Mesenteric fat pad (tissue), 1 donor: ENCODE measurements at regions not wholly inside any gene's neighbourhood (a gene's known extent, or its start where the extent isn't known, plus 50 kb on each side); places are given as distances from the start of the nearest gene placed in this dataset.

Experiments
- DNase-seq: peaks from one replicate; pipeline ENCODE4 v3.0.0-alpha.2; 2020; ENCODE audit warnings: low spot score
- donor health status: DM: yes; HTN: yes; CAD: no.

DNA sequence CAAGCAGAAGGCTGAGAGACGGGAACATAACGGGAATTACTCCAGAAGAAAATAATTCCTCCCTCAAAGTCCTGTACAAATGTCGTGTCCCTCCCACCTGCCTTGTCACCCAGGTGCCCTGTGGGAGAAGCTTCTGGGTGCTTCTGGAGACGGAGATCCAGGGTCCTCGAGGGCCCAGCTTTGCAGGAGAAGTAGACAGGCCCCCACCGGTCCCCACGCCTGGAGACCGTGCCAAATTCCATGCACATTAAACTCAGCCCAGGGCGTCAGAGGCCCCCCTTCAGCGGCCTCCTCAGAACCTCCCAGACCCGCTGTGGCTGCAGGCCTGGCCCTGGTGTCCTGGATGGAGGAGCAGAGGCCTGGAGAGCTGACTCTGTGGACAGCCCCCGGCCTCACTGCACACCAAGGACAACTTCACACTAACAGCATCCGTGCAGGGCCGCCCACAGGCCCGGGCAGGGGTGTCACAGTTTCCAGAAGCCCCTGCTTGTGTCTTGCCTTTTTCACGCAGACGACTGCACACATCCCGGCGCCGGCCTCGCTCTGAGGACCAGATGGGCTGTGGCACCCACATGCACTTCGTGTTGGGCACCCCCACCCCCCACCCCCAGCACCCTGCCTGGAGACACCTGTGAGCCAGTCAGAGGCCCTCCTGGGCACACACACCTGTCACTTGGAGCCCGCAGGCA is 734.3 kb downstream of the BRD1 start:
- DNase-seq = no peak

DNA sequence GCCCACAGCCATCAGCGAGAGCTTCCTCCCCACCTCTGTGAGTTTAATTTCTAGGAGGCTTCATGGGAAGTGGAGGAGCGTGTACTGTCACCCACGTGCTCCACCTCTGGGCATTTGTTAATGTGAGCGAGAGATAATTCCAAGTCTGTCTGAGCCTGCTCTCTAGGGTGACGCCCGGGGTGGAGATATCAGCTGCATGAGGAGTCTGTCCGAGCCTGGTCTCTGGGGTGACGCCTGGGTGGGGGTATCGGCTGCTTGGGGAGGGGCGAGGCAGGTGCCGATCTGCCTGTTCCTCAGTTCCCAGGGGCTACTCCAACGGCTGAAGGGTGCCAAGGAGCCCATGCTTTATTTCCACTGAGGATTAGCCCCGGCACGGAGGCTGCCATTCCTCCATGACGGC is 735.0 kb downstream of the BRD1 start:
- no peak for DNase-seq

DNA sequence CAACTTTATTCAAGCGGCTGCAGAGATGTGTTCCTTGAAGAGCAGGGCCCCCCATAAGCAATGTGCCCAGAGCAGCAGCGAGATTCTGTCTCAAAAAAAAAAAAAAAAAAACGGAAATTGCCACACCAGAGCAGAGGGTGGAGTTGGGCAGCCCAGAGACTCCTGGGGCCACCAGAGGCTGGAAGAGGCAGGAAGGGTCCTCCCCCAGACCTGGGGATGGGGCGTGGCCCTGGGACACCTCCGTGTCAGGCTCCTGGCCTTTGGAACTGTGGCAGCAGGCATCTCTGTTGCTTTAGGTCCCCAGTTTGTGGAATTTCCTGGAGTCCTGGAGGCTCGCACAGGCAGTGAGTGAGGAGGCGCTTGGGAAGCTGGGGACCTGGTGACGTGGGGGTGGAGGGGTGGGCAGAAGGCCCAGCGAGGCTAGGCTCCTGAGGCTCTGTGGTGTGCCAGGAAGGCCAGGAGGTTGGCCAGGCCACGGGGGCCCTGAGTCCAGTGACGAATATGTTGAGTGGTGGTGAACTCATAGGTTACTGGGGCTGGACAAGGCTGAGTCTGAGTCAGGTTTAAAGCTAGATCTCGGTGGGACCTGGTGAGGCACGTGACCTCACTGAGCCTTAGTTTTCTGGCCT is 735.6 kb downstream of the BRD1 start:
- DNase-seq = no peak

DNA sequence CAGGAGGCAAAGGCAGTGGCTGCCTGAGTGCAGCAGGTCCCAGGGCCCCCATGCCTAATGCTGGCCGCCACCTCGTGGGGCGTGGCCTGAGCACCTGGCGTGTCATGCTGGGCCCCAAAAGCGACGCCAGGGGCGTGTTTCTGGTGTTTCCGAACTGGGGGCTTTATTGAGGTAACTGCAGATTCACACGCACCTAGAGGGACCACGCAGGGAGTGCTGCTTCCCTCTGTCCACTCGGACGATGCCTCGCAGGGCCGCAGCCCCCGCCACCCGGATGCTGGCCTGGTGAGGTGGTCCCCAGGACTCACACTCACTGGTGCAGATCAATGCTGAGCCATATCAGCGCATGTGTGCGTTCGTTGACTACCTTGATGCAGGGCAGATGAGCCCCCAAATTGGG is 736.2 kb downstream of the BRD1 start:
- DNase-seq = no peak

DNA sequence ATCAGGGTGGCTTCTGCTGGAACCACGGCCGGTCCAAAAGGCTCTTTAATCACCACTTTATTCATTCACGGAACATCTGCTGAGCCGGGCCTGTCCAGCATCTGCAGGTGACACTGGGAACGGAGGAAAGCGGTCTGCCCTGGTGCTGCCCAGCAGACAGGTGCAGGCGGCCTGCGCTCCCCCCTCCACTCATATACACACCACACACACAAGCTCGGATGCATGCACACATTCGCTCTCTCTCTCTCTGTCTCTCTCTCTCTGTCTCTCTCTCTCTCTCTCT is 736.9 kb downstream of the BRD1 start:
- DNase-seq = no peak

DNA sequence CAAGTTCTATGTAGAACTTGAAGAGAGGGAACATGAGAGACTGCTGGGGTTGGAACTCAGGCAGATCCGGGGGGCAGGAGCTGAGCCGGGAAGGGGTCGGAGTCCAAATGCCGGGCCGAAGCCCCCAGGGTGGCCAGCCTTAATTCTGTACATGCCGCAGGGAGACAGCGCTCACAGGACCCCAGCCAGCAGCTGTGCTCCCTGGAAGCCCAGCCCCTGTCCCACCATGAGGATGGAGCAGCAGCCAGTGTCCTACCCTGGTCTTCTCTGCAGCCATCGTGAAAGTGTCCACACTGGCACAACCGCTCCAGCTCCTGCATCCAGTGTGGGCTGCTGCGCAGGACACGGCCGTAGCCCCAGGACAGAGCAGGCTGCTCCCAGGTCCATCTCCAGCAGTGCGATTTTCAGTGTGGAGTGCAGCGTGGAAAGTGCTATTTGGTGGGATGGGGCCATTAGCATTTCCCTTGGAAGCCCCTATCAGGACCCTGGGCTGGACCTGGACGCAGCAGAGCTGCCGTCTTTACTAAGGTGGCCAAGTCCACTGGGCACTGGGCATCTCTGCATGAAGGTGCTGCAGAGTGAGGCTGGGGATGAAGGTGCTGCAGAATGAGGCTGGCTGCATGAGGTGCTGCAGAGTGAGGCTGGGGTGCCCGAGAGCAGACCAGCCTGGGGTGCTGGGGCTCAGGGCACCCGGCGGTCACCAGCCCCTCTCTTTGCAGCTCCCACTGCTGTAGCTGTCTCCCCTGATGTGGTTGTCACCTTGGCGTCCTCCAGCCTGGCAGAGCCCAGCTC is 737.4 kb downstream of the BRD1 start:
- DNase-seq = no peak

DNA sequence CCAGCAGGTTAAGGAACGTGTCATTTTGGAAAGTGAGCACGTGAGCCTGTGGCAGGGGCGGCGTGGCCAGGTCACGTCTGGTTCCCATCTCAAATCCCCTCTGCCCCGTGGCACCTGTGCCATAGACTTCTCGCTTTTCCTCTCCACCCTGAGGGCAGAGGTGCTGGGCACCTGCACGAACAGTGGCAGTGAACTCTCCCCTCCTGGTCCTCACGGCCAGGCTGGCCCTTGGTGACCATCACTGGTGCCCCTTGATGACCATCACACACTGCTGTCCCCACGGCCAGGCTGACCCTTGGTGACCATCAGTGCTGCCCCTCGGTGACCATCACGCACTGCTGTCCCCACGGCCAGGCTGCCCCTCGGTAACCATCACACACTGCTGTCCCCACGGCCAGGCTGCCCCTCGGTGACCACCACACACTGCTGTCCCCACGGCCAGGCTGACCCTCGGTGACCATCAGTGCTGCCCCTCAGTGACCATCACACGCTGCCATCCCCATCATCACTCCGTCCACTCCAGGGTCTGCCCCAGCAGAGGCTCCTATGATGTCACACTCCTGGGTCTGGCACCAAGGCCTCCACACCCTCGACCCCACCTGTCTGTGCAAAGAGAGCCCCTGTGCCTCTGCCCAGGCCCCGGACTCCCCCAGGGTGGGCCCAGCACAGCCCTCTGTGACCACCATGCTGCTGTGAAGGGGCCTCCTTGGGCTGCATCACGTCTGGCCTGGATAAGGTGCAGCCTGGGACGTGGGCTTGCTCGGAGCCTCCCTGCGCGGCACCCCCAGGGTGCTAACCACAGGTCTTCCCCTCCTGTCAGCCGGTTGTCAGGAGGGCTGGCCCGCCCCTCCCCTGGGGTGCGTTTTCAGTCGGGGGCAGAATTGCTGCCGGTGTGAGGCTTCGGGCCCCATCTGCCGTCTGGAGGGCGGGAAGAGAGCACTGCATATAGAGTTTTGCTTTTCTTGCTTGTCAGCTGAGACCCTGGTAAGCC is 738.6 kb downstream of the BRD1 start:
- no peak for DNase-seq

DNA sequence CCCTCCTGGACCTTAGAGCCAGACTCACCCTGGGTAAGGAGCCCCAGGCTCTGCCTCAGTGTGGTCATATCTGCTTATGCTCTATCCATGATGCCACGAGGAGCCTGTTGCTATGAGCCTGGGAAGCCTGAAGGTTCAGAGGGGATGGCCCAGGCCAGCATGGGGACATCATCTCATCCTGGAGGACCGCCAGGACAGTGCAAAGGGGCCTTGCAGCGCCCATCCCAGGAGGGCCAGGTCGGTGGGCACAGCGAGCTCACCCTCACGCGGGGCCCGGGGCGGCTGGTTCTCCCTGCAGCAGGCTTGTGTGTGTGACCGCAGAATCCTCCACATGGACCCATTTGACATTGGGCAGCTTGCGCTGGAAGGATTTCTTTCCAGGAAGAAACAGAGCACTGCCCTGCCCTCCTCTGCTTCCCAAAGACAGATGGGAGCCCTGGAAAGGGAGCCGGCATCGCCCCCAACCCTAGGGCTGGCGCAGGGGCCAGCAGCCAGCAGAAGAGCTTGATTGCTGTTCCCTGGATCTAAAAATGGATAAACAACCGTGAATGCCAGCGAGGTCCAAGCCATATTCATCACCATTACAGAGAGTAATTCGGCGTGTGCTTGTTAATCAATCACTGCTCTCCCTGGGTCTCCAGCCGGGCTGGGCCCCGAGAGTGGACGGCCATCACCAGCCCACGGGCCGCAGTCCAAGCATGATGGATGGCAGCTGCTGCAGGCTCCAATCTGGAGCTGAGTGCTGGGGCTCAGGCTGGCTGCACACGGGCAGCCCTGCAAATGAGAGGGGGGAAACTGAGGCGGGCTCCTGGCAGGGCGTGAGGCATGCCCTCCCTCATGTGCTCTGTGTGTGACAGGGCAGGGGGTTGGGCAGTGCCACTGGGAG is 739.7 kb downstream of the BRD1 start:
- DNase-seq = no peak

DNA sequence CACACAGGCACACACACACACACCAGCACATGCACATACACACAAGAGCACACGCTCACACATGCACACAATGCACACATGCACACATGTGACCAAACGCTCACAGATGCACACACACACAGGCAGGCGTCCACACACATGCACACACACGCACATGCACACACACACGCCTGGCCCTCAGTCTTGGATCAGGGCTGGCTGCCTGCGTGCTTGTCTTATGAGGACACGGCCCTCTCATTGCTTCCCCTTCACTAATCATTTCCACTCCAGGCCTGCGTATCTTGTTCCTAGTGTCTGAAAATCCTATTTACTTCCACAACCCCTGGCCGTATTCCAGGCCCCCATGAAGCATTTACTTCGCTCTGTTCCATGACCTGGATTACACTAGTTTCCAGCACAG is 740.5 kb downstream of the BRD1 start:
- DNase-seq = no peak

DNA sequence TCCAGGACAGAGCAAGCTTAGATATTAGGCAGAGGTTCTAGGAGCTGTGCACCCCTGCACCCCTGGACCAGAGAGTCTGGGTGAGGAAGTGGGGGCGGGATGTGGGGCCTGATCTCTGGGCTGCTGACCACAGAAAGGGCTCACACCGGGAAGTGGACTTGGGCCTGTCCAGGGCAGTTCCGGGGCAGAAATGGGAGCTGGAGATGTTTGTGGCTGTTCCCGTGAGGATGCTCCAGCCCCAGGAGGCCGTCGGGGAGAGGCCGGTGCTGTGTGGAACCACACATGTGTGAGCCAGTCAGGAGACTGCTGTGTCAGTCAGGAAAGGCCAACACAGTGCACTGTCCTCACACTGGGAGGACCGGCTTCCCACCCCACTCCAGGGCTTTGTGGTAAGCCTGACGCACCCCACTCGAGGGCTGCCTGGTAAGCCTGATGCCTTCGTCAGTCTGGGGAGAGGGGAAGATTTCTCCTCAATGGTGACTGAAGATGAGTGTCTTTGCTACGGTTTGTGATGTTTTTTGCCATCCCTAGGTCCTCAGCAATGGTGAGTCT is 741.0 kb downstream of the BRD1 start:
- no peak for DNase-seq

DNA sequence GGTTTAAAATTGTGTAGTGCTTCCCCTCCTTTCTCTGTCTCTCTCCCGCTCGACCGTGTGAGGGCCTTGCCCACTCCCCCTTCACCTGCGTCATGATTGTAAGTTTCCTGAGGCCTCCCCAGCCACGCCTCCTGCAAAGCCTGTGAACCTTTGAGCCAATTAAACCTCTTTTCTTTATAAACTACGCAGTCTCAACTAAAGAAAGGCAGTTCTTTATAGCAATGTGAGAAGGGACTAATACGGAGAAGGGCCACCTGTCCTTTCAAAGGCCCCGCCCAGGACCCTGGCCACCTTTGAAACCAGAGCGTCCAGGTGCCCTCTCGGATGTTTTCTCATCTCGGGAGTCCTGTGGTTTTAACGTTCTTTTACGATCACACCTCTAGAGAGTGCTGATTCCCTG is 741.5 kb downstream of the BRD1 start:
- DNase-seq = no peak

DNA sequence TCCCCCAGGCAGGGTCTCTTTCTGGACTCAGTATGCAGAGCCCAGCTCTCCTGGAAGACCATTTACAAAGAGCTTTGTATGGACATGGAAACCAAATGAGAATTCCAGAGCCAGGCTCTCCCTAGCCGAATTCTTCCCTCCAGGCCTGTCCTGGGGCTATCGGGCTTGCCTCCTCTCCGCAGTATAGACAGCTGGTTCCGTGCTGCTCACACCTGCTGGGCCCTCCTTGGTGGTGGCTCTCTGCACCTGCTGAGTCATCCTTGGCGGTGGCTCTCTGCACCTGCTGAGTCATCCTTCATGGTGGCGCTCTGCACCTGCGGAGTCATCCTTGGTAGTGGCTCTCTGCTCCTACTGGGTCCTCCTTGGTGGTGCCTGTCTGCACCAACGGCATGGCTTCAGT is 743.5 kb downstream of the BRD1 start:
- no peak for DNase-seq

DNA sequence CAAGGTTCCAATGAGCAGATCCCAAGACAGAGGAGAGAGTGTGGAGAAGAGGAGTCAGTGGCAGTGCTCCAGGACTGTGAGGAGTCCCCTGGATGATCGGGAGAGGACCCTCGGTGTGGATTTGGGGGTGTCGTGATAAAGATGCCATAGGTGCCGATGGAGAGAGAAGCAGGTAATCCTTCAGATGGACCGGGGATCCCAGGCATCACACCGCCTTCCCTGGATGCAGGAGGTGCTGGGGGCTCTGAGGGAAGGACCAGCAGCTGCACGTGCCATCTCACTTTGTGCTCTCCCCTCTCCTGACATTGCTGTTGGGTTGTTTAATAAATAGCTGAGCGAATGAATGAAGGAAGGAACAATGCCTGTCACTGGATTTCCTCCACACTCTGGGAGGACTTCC is 744.1 kb downstream of the BRD1 start:
- no peak for DNase-seq

DNA sequence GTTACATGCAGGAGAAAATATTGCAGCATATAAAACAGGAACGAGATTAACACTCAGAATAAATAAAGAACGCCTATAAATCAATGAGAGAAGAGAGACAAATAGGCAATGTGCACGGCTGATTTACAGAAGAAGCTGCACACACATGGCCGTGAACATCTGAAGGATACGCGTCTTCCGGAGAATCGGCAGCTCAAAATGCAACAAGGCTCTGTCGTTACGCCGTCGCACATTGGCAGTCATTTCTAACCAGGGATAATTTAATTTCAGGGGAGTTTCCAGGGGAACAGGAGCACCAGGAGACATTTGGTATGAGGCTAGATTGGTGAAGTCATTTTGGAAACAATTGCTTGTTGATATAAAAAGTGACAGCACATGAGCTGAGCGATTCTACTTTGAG is 745.2 kb downstream of the BRD1 start:
- no peak for DNase-seq

DNA sequence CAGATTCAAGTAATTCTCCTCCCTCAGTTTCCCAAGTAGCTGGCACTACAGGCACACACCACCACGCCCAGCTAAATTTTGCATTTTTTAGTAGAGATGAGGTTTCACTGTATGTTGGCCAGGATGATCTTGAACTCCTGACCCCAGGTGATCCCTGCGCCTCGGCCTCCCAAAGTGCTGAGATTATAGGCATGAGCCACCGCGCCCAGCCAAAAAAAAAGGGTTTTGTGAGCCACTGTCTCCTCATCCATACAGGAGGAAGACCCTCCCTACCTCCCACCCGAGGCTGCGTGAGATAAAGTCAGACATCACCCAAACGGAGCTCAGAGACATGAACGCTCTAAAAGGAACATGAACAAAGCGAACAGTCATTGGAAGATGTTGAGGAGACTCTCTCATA is 745.7 kb downstream of the BRD1 start:
- DNase-seq = no peak

DNA sequence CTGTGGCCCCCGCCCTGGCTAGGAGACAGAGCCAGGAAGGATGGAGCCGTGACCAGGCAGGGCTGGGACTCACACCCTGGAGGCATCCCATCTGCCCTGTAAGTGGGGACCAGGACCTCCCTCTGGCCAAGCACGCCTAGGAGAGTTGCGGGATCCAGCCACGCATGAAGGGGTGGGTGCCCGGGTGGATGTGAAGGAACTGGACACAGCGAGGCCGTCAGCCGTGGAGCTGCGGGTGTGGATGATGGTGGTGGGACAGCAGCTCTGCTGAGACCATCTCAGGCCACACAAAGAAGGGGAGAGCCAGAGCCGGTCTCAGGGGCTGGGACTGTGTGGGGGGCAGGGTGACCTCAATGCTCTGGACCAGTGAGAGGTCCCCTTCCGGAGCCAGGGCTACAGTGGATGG is 746.4 kb downstream of the BRD1 start:
- no peak for DNase-seq

DNA sequence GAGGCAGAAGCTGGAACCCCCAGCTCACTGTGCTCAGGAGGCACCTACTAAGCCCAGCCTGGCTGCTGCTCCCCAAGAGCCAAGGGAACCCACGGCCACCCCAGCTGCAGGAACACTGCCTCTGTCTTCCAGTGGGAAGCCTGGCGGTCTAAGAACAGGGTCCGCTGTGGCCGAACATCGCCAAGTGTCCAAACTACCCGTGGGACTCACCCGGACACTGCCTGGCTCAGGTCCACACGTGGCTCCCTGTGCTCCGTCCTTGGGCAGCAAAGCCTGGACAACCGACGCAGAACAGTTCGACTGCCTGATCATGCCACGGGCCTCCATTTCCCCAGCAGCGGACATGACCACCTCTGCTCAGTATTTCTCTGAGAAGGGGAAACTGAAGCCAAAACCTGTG is 747.0 kb downstream of the BRD1 start:
- no peak for DNase-seq

DNA sequence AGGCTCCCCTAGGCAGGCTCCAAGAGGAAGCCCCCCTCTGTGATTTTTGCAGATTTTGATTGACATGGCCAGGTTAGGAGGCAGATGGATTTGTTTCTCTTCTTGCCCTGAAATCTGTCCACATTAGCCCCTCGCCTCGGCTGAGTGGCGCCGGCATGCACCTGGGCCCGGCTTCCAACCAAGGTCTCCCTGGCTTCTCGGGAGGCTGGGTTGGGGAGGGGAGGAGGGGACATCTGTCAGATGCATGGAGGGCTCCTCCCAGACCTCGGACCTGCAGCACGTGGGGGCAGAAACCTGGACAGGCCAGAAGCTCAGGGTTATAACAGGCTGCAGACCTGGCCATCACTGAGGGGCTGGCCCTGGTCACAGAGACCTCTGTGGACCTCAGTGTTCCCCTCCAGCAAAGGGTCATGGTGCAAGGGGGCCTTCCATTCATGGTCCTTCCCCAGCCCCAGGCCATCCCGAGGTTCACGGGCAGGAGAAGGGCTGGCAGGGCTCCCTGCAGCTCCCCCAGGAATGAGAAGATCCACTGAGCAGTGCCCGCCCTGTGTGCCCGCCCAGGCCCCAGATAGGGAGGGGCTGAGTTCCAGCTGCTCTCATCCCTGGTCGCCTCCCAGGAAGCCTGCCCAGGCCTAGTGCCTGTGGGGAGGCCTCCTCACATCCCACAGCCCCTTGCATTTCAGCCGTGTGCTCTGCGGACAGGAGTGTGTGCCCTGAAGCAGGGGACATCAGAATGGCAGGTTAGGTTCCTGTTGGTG is 747.8 kb downstream of the BRD1 start:
- no peak for DNase-seq

DNA sequence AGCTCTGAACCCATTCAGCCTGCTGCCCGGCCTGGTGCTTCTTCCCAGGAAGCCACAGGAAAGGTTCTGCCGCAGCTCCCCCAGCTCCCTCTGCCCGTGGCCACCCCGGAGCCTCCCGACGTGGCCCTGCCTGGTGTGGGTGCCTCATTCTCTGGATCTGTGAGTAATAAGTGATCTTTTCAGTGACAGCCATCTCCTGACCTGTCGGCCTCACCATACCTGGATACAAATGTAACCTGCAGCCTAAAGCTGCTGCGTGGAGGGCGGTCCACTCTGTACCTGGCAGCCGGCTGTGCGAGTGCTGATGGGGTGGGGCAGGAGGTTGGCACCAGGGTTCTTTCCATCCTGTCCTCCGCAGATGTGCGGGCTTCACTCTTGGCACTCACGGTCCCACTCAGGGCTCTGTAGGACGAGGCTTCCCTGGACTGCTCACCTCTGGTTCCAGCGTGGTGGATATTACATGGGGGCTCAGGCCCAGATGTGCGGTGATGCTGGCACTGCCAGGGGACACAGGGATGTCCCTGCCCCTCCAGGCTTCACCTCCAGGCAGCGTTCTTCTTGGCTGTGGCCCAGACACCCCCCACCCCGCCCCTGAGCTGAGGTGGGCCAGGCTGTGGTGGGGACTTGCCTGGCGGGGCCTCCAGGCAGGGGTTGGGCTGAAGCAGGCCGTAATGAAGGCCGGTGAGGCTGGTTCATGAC is 748.5 kb downstream of the BRD1 start:
- DNase-seq = peak; percentile 87
